HL-60 (cell line): ENCODE measurements at regions not wholly inside any gene's neighbourhood (a gene's known extent, or its start where the extent isn't known, plus 50 kb on each side); places are given as distances from the start of the nearest gene placed in this dataset.

Experiments used
- DNase-seq, 2 experiments: peaks; one replicate each; pipeline ENCODE4 v3.0.0-alpha.2; 2010 to 2020; ENCODE audit warnings: low read depth in 1 of 2, low spot score in 1 of 2
- H3K27ac ChIP-seq: fragments of 250-450 bp; sonication (Bioruptor Pico); replicated peaks from 2 replicates; pipeline ENCODE4 v1.5.1; 2020; ENCODE audit warnings: mild to moderate bottlenecking, moderate library complexity
- H3K27me3 ChIP-seq: fragments of 250-450 bp; sonication (Bioruptor Pico); 2 replicates; pipeline ENCODE4 v1.5.1; 2021; ENCODE audit warnings: mild to moderate bottlenecking, moderate library complexity; ENCODE audit not compliant: insufficient read depth, poor library complexity, severe bottlenecking
- H3K4me3 ChIP-seq: replicated peaks from 2 replicates; pipeline ENCODE4 v1.5.1; 2011; ENCODE audit warnings: mild to moderate bottlenecking, control low read depth, low read length; ENCODE audit not compliant: insufficient read depth
- GABPA ChIP-seq: IDR thresholded peaks from 2 replicates; pipeline ENCODE4 v1.6.1; 2012; ENCODE audit warnings: low read depth
- POLR2AphosphoS5 ChIP-seq: IDR thresholded peaks from 2 replicates; pipeline ENCODE4 v1.6.1; 2012; ENCODE audit warnings: low read depth
- SPI1 ChIP-seq: IDR thresholded peaks from 2 replicates; pipeline ENCODE4 v1.6.1; 2012; ENCODE audit warnings: low read depth, mild to moderate bottlenecking, borderline replicate concordance
- TF ChIP-seq, protein P1 (sequence below): IDR thresholded peaks from one replicate; pipeline ENCODE4 v1.5.1; 2011; ENCODE audit warnings: low read length, control low read depth, inconsistent platforms; ENCODE audit not compliant: insufficient read depth
- TF ChIP-seq, protein P2 (sequence below): IDR thresholded peaks from 2 replicates; pipeline ENCODE4 v1.6.1; 2012; ENCODE audit warnings: low read depth; ENCODE audit not compliant: insufficient replicate concordance

GRCh38 chr5:121711416-121711815 lies 140.3 kb upstream of the FTMT start:
- TF ChIP-seq SPI1 (no peak), GABPA (no peak)
- DNase-seq, result no peak
- no peak overlapping the region for H3K27ac ChIP-seq
- H3K4me3 ChIP-seq, result no peak overlapping the region
- H3K27me3 ChIP-seq, result no peaks in the 10 kb centered on the region

GRCh38 chr5:121719255-121719654 lies 132.4 kb upstream of the FTMT start:
- no peak overlapping the region for H3K27ac ChIP-seq
- no peak for TF ChIP-seq SPI1
- TF ChIP-seq POLR2AphosphoS5, result no peak
- TF ChIP-seq GABPA, result no peak
- TF ChIP-seq, protein P1, sequence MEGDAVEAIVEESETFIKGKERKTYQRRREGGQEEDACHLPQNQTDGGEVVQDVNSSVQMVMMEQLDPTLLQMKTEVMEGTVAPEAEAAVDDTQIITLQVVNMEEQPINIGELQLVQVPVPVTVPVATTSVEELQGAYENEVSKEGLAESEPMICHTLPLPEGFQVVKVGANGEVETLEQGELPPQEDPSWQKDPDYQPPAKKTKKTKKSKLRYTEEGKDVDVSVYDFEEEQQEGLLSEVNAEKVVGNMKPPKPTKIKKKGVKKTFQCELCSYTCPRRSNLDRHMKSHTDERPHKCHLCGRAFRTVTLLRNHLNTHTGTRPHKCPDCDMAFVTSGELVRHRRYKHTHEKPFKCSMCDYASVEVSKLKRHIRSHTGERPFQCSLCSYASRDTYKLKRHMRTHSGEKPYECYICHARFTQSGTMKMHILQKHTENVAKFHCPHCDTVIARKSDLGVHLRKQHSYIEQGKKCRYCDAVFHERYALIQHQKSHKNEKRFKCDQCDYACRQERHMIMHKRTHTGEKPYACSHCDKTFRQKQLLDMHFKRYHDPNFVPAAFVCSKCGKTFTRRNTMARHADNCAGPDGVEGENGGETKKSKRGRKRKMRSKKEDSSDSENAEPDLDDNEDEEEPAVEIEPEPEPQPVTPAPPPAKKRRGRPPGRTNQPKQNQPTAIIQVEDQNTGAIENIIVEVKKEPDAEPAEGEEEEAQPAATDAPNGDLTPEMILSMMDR, result no peak
- TF ChIP-seq, protein P2, sequence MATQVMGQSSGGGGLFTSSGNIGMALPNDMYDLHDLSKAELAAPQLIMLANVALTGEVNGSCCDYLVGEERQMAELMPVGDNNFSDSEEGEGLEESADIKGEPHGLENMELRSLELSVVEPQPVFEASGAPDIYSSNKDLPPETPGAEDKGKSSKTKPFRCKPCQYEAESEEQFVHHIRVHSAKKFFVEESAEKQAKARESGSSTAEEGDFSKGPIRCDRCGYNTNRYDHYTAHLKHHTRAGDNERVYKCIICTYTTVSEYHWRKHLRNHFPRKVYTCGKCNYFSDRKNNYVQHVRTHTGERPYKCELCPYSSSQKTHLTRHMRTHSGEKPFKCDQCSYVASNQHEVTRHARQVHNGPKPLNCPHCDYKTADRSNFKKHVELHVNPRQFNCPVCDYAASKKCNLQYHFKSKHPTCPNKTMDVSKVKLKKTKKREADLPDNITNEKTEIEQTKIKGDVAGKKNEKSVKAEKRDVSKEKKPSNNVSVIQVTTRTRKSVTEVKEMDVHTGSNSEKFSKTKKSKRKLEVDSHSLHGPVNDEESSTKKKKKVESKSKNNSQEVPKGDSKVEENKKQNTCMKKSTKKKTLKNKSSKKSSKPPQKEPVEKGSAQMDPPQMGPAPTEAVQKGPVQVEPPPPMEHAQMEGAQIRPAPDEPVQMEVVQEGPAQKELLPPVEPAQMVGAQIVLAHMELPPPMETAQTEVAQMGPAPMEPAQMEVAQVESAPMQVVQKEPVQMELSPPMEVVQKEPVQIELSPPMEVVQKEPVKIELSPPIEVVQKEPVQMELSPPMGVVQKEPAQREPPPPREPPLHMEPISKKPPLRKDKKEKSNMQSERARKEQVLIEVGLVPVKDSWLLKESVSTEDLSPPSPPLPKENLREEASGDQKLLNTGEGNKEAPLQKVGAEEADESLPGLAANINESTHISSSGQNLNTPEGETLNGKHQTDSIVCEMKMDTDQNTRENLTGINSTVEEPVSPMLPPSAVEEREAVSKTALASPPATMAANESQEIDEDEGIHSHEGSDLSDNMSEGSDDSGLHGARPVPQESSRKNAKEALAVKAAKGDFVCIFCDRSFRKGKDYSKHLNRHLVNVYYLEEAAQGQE, result no peak
- DNase-seq, result no peak
- no peak overlapping the region for H3K4me3 ChIP-seq
- no peaks in the 10 kb centered on the region for H3K27me3 ChIP-seq

DNA sequence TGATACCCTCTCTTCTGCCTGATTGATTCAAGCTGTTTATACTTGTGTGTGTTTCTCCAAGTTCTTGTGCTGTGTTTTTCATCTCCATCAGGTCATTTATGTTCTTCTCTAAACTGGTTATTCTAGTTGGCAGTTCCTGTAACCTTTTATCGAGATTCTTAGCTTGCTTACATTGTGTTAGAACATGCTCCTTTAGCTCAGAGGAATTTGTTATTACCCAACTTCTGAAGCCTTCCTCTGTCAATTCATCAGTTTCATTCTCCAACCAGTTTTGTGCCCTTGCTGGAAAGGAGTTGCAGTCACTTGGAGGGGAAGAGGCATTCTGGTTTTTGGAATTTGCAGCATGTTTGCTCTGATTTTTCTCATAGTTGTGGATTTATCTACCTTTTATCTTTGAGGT lies 126.2 kb upstream of the FTMT start:
- no peak for DNase-seq
- Histone ChIP-seq H3K27me3 (no peaks in the 10 kb centered on the region), H3K4me3 (no peak overlapping the region), H3K27ac (no peak overlapping the region)
- no peak for TF ChIP-seq SPI1
- TF ChIP-seq, protein P1, result no peak
- TF ChIP-seq POLR2AphosphoS5, result no peak
- TF ChIP-seq, protein P2, result no peak
- TF ChIP-seq GABPA, result no peak

DNA sequence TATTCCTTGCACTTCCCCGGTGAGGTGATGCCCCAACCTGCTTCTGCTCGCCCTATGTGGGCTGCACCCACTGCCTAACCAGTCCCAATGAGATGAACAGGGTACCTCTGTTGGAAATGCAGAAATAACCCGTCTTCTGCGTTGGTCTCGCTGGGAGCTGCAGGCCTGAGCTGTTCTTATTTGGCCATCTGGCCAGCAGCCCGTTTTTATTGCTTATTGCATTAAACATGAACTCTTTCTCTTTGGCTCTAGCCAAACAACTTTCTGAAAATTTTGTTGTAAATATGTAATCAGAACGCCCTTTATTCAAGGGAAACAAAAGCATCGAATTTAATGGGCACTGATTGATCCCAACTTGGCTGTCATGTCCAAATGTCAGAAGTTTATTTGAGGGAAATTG lies 124.7 kb upstream of the FTMT start:
- Histone ChIP-seq H3K27me3 (no peaks in the 10 kb centered on the region), H3K27ac (no peak overlapping the region), H3K4me3 (no peak overlapping the region)
- DNase-seq, result no peak
- TF ChIP-seq POLR2AphosphoS5, result no peak
- TF ChIP-seq, protein P2, result no peak
- no peak for TF ChIP-seq GABPA
- no peak for TF ChIP-seq SPI1
- TF ChIP-seq, protein P1, result no peak
